Middle frontal gyrus (tissue), 1 donor: ENCODE measurements at regions not wholly inside any gene's neighbourhood (a gene's known extent, or its start where the extent isn't known, plus 50 kb on each side); places are given as distances from the start of the nearest gene placed in this dataset.
"Not testable (repeated sequence)": the region's sequence is repeated elsewhere in the genome, so short reads cannot be mapped to it uniquely, and the experiment has no call there.

ENCODE experiments used
- DNase-seq: peaks from one replicate; pipeline ENCODE4 v3.0.0-alpha.2; 2015; ENCODE audit warnings: low spot score; ENCODE audit errors: extremely low spot score

DNA sequence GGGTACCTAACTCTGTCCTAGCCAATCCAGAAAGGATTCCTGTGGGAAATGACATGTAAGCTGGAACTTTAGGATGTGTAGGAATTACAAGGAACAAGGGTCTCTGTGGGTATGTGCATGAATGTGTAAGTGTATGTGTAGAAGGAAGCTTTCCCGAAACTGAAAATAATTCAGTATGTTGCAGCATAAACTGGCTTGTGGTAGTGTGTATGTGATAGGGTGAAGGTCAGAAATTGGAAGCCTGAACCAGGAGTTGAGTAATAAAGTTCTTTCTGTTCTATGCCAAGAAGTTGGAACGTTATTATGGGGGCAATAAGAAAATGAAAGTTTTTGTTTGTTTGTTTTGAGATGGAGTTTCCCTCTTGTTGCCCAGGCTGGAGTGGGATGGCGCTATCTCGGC, 323.1 kb upstream of the KITLG start:
- no peak for DNase-seq

DNA sequence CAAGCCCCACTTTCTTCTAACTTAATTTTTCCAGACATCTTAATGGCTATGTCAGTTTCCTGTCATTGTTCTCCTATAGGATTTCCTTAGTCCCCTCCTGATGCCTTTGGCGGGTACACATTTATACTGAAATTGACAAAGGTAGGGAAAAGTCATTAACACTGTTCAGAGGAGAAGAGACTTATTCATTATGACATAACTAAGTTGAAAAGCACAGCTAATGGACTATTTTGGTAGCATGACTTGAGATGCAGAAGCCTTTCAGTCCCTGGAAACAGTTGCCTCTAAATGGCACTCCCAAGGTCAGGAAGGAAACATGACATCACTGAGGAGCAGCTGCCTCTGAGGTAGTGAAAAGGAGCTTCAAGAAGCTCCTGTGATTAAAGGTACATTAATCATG, 317.5 kb upstream of the KITLG start:
- DNase-seq, result no peak

GRCh38 chr12:88896958-88897357, 316.7 kb upstream of the KITLG start:
- no peak for DNase-seq

GRCh38 chr12:88895634-88896033, 315.4 kb upstream of the KITLG start:
- DNase-seq, result no peak

DNA sequence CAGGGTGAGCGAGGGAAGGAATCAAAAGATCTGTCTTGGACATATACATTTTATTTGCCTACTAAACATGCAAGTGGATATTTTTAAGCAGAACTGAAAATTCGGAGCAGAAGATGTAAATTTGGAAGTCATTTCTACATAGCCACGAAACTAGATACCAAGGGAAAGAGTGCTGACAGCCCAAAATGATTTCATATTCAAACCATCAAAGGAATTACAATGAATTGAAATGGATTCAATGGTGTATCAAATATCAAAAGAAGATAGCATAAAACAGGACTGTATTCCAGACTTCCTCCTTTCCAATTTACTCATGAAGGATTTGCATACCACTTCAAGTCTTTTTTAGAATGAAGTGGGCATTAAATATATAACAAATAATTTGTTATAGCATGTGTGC, 313.5 kb upstream of the KITLG start:
- DNase-seq, result no peak

- not testable (repeated sequence) for DNase-seq
Measured at GRCh38 chr12:88891434-88891833, 311.2 kb upstream of the KITLG start.

DNA sequence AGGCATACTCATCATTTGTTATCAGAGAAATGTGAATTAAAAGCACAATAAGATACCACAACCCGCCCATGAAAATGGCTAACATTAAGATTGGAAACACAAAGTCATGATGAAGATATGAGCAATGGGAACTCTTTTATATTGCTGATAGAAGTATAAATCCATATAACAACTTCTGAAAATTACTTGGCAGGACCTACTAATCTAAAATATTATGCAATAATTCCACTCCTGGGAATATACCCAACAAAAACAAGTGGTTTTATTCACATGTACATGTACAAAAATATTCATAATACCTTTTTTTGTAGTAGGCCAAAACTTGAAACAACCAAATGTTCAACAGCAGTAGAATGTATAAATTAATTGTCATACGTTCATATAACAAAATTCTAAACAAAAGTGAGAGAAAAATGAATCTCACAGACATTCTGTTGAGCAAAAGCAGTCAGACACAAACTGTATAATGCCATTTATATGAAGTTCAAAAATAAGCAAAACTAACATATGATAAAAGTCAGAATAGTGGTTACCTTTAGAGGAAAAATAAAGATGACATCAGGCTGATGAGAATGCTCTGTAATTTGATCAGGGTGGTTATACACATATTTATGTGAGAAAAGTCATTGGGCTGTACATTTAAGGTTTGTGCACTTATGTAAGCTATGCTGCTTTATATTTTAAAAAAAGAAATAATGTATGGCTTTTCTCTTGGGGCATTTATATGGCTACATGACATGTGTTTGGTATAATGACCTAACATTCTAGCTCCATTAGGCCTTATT, 309.2 kb upstream of the KITLG start:
- DNase-seq, result no peak

GRCh38 chr12:88884600-88884999, 304.3 kb upstream of the KITLG start:
- DNase-seq, result no peak

GRCh38 chr12:88882662-88883061, 302.4 kb upstream of the KITLG start:
- DNase-seq, result no peak

DNA sequence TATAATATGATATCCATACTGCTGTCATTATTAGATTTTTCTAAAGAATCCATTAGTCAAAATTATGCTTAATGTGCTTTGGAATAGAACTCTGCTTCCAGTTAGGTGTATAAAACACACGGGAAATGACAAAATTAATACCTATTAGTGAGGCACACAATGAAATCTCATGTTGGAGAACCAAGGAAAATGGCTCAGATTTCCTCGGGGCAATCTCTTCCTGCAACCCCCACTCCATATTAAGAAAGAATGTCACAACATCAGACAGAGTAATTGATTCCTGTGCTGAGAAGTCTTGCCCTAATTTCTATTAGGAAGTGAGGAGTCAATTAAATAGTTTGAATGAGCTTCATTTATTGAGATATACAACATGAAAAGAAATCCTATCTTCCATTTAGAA, 299.8 kb upstream of the KITLG start:
- no peak for DNase-seq

DNA sequence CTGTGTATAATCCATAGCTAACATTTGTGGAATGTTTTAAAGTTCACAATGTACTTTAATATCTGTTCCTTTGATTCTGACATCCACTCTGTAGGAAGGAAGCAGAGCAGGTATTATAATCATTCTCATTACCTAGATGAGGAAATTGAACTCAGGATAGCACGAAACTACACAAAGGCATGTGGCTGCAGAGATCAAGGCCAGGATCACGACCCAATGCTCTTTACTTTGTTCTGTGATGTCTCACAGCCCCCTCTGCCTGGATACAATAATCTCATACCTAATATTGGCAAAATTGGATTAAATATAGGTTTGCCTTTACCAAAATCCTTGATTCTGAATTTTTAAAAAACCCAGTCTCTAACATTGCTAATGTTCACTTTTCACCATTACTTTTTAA, 298.0 kb upstream of the KITLG start:
- no peak for DNase-seq

DNA sequence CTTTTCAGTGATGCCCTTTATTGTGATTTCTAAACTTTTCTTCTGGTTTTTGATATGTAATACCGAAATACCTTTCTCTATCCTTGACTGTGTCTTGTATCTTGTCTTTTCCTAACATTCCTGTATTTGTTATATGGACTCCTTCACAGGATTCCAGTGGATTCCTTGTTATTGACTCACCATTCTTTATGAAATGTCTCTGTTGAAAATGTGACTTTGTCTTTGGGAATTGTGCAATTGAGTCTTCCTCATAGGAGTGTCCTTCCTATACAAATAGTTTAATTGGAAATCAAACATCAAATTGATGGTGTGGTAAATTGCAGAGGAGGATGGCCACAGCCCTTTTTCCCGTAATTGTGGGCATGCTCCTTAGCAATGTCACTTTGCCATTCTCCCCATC, 296.6 kb upstream of the KITLG start:
- DNase-seq, result no peak

DNA sequence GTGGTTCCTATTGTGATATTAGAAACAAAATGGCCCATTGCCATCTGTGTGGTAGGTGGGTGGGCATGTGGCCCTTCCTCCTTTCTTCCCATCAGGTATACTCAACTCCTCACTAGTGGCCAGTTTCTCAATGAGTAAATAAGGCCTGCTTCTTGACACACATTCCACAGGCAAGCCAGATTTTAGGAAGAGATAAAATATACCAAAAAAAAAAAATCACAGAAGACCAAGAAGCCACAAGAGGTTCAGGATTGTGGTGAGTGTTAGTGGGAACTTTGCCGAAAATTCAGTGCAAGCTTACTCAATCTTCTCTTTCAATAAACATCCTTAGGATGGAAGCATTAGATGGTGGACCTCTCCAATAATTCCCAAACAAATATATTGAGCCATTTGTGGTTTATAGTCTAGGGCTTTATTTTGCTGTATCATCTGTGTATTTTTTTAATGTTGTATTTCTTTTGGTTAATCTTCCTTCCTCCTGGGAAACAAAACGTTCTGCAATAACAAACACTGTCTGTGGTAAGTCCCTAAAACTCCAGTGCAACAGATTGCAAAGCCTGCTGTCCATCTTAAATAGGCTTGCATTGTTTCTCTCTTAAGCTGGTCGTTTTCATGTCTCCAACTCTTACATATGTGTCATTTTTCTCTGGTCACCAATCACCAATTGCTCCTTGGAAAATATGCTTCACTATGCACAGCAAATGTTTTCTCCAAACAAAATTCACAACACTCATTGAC, 289.9 kb upstream of the KITLG start:
- DNase-seq, result no peak

GRCh38 chr12:88868050-88868449, 287.8 kb upstream of the KITLG start:
- no peak for DNase-seq

GRCh38 chr12:88867510-88867909, 287.2 kb upstream of the KITLG start:
- DNase-seq, result no peak

DNA sequence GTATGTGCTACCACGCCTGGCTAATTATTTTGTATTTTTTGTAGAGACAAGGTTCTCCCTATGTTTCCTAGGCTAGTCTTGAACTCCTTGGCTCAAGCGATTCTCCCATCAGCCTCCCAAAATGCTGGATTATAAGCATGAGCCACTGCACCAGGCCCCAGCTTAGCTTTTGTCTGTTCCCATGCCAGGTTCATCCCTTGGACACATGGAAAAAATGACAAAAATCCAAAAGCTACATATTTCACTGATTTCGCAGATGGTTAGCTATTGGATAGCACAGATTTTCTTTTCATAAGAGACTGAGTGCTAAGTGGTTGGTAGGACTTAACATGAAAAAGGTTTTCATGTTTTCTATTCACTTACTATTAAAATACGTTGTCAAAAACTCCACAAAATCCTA, 286.6 kb upstream of the KITLG start:
- DNase-seq, result no peak

GRCh38 chr12:88865537-88865936, 285.3 kb upstream of the KITLG start:
- DNase-seq, result no peak

DNA sequence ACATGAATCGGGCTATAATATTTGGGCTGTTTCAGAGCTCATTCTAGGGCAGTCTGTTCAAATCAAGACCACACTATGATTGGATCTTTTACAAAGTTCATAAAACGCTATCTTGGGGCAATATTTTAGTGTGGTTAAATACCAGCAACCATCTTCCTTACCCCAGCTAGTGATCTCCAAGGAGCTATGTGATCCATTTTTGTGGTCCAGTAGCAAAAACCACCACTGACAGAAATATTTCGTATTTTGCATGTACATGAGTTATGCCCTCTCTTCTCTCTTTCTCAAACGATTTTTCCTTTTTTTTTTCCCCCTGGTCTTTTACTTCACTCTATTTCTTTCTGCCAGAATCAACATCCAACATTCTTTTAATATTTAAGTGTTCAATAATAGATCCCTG, 280.6 kb upstream of the KITLG start:
- DNase-seq, result no peak

DNA sequence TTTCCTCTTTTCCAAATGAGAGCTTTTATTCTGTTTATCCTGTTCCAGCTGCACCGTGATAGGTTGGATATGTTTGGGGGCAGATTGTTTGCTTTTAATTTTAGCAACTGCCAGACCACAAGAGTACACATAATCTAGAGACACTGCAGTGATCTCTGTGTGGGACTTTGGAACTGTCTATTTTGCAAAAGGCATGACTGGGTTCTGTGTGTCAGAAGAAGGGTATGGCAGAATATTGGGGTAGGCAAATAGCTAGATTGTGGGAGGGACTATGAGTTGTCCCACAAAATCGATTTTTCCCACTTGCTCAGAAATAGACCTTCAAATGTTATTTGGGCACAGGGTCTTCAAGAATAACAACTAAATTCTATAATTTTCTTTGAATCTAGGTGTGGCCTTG, 275.9 kb upstream of the KITLG start:
- DNase-seq, result no peak

- DNase-seq, result no peak
Measured at GRCh38 chr12:88855301-88855700, 275.0 kb upstream of the KITLG start.

DNA sequence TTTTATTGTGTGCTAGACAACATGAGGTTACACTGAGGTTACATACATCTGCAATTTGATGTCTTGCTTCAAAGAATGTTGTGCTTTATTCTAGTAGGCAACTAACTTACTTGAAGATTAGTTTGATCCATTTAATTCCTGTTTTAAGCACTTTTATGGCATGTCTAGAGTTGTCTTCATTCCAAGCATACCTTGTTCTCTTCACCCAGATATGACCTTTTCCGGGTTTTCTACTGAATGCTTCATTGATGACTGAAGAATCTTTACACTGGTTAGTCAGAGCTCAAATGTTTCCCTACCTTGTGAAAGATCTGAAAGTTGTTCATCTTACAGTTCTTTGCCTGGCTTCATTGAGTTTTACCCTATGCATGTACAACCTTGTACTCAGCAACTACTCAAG, 274.0 kb upstream of the KITLG start:
- DNase-seq, result no peak

DNA sequence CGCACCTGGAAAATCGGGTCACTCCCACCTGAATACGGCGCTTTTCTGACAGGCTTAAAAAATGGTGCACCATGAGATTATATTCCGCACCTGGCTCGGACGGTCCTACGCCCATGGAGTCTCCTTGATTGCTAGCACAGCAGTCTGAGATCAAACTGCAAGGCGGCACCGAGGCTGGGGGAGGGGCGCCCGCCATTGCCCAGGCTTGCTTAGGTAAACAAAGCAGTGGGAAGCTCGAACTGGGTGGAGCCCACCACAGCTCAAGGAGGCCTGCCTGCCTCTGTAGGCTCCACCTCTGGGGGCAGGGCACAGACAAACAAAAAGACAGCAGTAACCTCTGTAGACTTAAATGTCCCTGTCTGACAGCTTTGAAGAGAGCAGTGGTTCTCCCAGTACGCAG, 267.0 kb upstream of the KITLG start:
- not testable (repeated sequence) for DNase-seq

GRCh38 chr12:88844426-88844825, 264.2 kb upstream of the KITLG start:
- no peak for DNase-seq
